Neural progenitor cell (in vitro differentiated cells): ENCODE measurements at regions not wholly inside any gene's neighbourhood (a gene's known extent, or its start where the extent isn't known, plus 50 kb on each side); places are given as distances from the start of the nearest gene placed in this dataset.

ENCODE experiments used
- DNase-seq: peaks from one replicate; pipeline ENCODE4 v3.0.0-alpha.2; 2016; ENCODE audit warnings: low spot score
- H2AFZ ChIP-seq: fragments of 200-600 bp; sonication (generic); replicated peaks from 2 replicates; pipeline ENCODE4 v1.6.1; 2016; ENCODE audit warnings: antibody characterized with exemption
- H3F3A ChIP-seq: fragments of 200-600 bp; sonication (generic); 2 replicates; pipeline ENCODE4 v1.6.1; 2016; ENCODE audit warnings: antibody characterized with exemption, low read depth
- H3K27ac ChIP-seq: fragments of 200-600 bp; sonication (generic); 2 replicates; pipeline ENCODE4 v1.5.1; 2016; ENCODE audit warnings: mild to moderate bottlenecking
- H3K27me3 ChIP-seq: fragments of 200-600 bp; sonication (generic); 2 replicates; pipeline ENCODE4 v1.6.1; 2016; ENCODE audit warnings: mild to moderate bottlenecking, moderate library complexity
- H3K36me3 ChIP-seq: fragments of 200-600 bp; sonication (generic); 2 replicates; pipeline ENCODE4 v1.5.1; 2016
- H3K4me1 ChIP-seq: fragments of 200-600 bp; sonication (generic); 2 replicates; pipeline ENCODE4 v1.6.1; 2016; ENCODE audit warnings: mixed run types
- H3K4me2 ChIP-seq: fragments of 200-600 bp; sonication (generic); 2 replicates; pipeline ENCODE4 v1.6.1; 2016
- H3K4me3 ChIP-seq: fragments of 200-600 bp; sonication (generic); 2 replicates; pipeline ENCODE4 v1.5.1; 2016
- H3K79me2 ChIP-seq: fragments of 200-600 bp; sonication (generic); 2 replicates; pipeline ENCODE4 v1.6.1; 2016; ENCODE audit warnings: low read depth
- H3K9ac ChIP-seq: fragments of 200-600 bp; sonication (generic); 2 replicates; pipeline ENCODE4 v1.6.1; 2016
- H3K9me3 ChIP-seq: fragments of 200-600 bp; sonication (generic); 2 replicates; pipeline ENCODE4 v1.5.1; 2016; ENCODE audit warnings: low read depth
- H4K20me1 ChIP-seq: fragments of 200-600 bp; sonication (generic); 2 replicates; pipeline ENCODE4 v1.6.1; 2016; ENCODE audit warnings: low read depth
- H3K27ac Mint-ChIP-seq: 3 replicates; pipeline ENCODE4 v1.8.0; 2021; ENCODE audit warnings: mixed read lengths
- H3K27me3 Mint-ChIP-seq: 2 replicates; pipeline ENCODE4 v1.8.0; 2022; ENCODE audit warnings: low read depth, mild to moderate bottlenecking, inconsistent platforms, moderate library complexity, mixed read lengths; ENCODE audit not compliant: insufficient read depth
- H3K36me3 Mint-ChIP-seq: 3 replicates; pipeline ENCODE4 v1.8.0; 2021; ENCODE audit warnings: mixed read lengths
- H3K4me1 Mint-ChIP-seq: 3 replicates; pipeline ENCODE4 v1.8.0; 2021; ENCODE audit warnings: mixed read lengths
- H3K4me3 Mint-ChIP-seq: 3 replicates; pipeline ENCODE4 v1.8.0; 2021; ENCODE audit warnings: mild to moderate bottlenecking, moderate library complexity, mixed read lengths
- H3K9me3 Mint-ChIP-seq: 3 replicates; pipeline ENCODE4 v1.8.0; 2020; ENCODE audit warnings: mixed read lengths
- EZH2 ChIP-seq: fragments of 200-600 bp; sonication (generic); IDR thresholded peaks from 2 replicates; pipeline ENCODE4 v1.6.1; 2017; ENCODE audit warnings: antibody characterized with exemption, mild to moderate bottlenecking, moderate library complexity
- EZH2phosphoT487 ChIP-seq: fragments of 200-600 bp; sonication (generic); IDR thresholded peaks from 2 replicates; pipeline ENCODE4 v1.6.1; 2017; ENCODE audit warnings: antibody characterized with exemption
- TF ChIP-seq, protein P1 (sequence below): fragments of 200-600 bp; sonication (generic); IDR thresholded peaks from 2 replicates; pipeline ENCODE4 v1.5.1; 2017; ENCODE audit warnings: antibody characterized with exemption, mild to moderate bottlenecking

DNA sequence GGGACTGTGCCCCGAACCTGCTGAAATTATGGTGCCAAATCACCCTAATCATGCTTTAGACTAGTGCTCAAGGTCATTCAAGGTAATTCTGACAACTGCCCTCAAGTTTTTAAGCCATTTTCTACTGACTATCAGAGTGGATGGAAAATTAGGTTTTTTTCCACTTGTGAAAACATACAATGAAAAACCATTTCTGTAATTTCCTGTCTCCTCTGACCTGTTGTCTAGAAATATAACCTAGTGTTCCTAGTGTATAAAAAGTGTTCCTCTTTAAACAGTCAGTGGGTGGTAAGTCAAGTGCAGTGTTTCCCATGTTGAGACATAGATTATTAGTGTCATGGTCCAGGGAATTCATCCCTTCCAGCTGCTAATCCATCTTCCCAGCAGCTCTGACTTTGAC lies 232.8 kb upstream of the UMPS start:
- Histone ChIP-seq H3K4me3 (no peak overlapping the region), H3K4me2 (no peak overlapping the region), H3K27me3 (no peaks in the 10 kb centered on the region), H4K20me1 (no peaks in the 10 kb centered on the region), H3K9me3 (no peaks in the 10 kb centered on the region), H3F3A (no peaks in the 10 kb centered on the region), H3K4me1 (peaks cover 3% of the 10 kb centered on the region), H2AFZ (no peak overlapping the region), H3K36me3 (no peaks in the 10 kb centered on the region), H3K79me2 (no peaks in the 10 kb centered on the region), H3K27ac (no peak overlapping the region), H3K9ac (no peak overlapping the region)
- H3K27me3 Mint-ChIP-seq: peaks cover 4% of the 10 kb centered on the region
- DNase-seq: no peak
- peaks cover 6% of the 10 kb centered on the region for H3K36me3 Mint-ChIP-seq
- H3K27ac Mint-ChIP-seq: no peak overlapping the region
- H3K4me3 Mint-ChIP-seq: no peak overlapping the region
- TF ChIP-seq EZH2phosphoT487 (no peak), EZH2 (no peak)
- TF ChIP-seq, protein P1, sequence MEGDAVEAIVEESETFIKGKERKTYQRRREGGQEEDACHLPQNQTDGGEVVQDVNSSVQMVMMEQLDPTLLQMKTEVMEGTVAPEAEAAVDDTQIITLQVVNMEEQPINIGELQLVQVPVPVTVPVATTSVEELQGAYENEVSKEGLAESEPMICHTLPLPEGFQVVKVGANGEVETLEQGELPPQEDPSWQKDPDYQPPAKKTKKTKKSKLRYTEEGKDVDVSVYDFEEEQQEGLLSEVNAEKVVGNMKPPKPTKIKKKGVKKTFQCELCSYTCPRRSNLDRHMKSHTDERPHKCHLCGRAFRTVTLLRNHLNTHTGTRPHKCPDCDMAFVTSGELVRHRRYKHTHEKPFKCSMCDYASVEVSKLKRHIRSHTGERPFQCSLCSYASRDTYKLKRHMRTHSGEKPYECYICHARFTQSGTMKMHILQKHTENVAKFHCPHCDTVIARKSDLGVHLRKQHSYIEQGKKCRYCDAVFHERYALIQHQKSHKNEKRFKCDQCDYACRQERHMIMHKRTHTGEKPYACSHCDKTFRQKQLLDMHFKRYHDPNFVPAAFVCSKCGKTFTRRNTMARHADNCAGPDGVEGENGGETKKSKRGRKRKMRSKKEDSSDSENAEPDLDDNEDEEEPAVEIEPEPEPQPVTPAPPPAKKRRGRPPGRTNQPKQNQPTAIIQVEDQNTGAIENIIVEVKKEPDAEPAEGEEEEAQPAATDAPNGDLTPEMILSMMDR: no peak
- no peaks in the 10 kb centered on the region for H3K9me3 Mint-ChIP-seq
- H3K4me1 Mint-ChIP-seq: no peaks in the 10 kb centered on the region

DNA sequence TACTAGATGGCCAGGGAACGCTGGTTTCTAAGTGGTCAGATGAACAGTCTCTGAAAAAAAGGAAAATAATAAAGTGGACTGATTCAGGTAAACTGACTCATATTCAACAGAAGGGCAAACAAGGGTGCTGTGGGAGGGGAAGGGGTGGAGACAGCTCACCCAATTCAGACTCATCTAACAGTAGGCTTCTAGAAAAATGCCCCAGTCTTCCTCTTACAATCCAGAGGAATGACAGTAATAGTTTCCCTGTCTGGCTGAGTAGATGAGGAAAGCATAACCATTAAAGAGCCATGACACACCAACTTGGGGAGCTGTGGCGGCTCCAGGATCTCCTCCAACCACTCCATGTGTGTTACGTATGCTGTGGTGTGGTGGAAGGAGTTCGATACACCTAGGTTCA lies 231.4 kb upstream of the UMPS start:
- H3F3A ChIP-seq: no peaks in the 10 kb centered on the region
- Mint-ChIP-seq H3K27me3 (no peaks in the 10 kb centered on the region), H3K27ac (no peak overlapping the region), H3K9me3 (no peaks in the 10 kb centered on the region), H3K4me1 (no peaks in the 10 kb centered on the region), H3K36me3 (peaks cover 6% of the 10 kb centered on the region), H3K4me3 (no peak overlapping the region)
- no peaks in the 10 kb centered on the region for H3K27me3 ChIP-seq
- H3K36me3 ChIP-seq: no peaks in the 10 kb centered on the region
- no peaks in the 10 kb centered on the region for H3K9me3 ChIP-seq
- no peak overlapping the region for H3K4me3 ChIP-seq
- no peak overlapping the region for H3K9ac ChIP-seq
- H3K4me1 ChIP-seq: peaks cover 3% of the 10 kb centered on the region
- DNase-seq: no peak
- no peaks in the 10 kb centered on the region for H3K79me2 ChIP-seq
- H2AFZ ChIP-seq: no peak overlapping the region
- no peaks in the 10 kb centered on the region for H4K20me1 ChIP-seq
- H3K4me2 ChIP-seq: no peak overlapping the region
- no peak overlapping the region for H3K27ac ChIP-seq
- TF ChIP-seq, protein P1: no peak
- TF ChIP-seq EZH2: no peak
- TF ChIP-seq EZH2phosphoT487: no peak

DNA sequence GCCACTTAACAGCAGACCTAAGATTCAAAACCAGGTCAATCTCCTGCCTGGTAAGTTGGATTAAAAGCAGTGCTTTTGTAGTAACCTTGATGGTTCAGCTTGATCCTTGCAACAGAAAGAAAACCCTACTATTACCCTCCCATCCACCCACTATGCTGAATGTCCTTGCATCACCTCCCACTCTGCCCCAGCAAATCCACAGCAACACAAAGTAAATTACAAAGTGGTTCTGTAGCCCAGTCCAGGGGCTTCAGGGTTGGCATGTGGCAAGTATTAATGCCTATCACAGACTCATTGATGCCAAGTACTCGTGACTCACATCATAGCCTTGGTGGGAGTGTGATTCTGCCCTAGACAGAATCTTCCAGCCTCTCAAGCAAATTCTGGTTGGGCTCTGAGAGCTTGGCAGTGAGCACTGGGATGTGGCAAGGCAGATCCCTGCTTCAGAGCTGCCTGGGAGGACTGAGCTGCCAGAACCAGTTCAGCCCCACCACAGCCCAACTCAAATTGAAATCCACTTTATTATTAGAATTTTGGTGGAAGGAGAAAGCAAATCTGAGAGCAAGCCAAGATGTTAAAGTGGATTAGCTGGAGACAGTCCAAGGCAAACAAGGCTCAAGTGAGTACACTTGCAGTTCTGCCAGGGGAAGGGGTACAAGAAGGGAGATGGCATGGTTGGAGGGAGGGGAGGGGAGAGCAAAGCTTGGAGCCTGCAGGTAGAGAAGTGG lies 225.8 kb upstream of the UMPS start:
- no peak overlapping the region for H3K27ac Mint-ChIP-seq
- H3K4me1 ChIP-seq: peaks cover 3% of the 10 kb centered on the region
- no peaks in the 10 kb centered on the region for H4K20me1 ChIP-seq
- TF ChIP-seq EZH2 (no peak), EZH2phosphoT487 (no peak)
- TF ChIP-seq, protein P1: no peak
- H3K9me3 ChIP-seq: no peaks in the 10 kb centered on the region
- DNase-seq: no peak
- H3K4me1 Mint-ChIP-seq: no peaks in the 10 kb centered on the region
- no peaks in the 10 kb centered on the region for H3K36me3 ChIP-seq
- H3K27me3 ChIP-seq: no peaks in the 10 kb centered on the region
- H3K4me2 ChIP-seq: no peak overlapping the region
- H2AFZ ChIP-seq: no peak overlapping the region
- no peaks in the 10 kb centered on the region for H3F3A ChIP-seq
- H3K27ac ChIP-seq: no peak overlapping the region
- H3K36me3 Mint-ChIP-seq: no peaks in the 10 kb centered on the region
- no peaks in the 10 kb centered on the region for H3K9me3 Mint-ChIP-seq
- H3K4me3 Mint-ChIP-seq: no peak overlapping the region
- H3K79me2 ChIP-seq: no peaks in the 10 kb centered on the region
- no peak overlapping the region for H3K4me3 ChIP-seq
- no peaks in the 10 kb centered on the region for H3K27me3 Mint-ChIP-seq
- H3K9ac ChIP-seq: no peak overlapping the region
